OCI-LY7 (cell line): ENCODE measurements at regions not wholly inside any gene's neighbourhood (a gene's known extent, or its start where the extent isn't known, plus 50 kb on each side); places are given as distances from the start of the nearest gene placed in this dataset.

Experiments
- CTCF ChIP-seq: fragments of 200-600 bp; sonication (generic); conservative IDR thresholded peaks from 2 replicates; pipeline ENCODE4 v1.5.1; 2014; ENCODE audit warnings: mild to moderate bottlenecking, antibody characterized with exemption, low read length, moderate library complexity, mixed read lengths
- EZH2phosphoT487 ChIP-seq: fragments of 200-600 bp; sonication (generic); IDR thresholded peaks from 2 replicates; pipeline ENCODE4 v1.6.1; 2018; ENCODE audit warnings: low read depth, borderline replicate concordance, mild to moderate bottlenecking, mixed run types, antibody characterized with exemption, low read length, moderate library complexity, mixed read lengths

- no peak for TF ChIP-seq CTCF
- no peak for TF ChIP-seq EZH2phosphoT487
Observed at GRCh38 chr6:144416773-144417172, 131.6 kb downstream of the UTRN start.
